Natural killer cell (primary cell): ENCODE measurements at regions not wholly inside any gene's neighbourhood (a gene's known extent, or its start where the extent isn't known, plus 50 kb on each side); places are given as distances from the start of the nearest gene placed in this dataset.
"Not testable (repeated sequence)": the region's sequence is repeated elsewhere in the genome, so short reads cannot be mapped to it uniquely, and the experiment has no call there.

ENCODE experiments used
- ATAC-seq, 3 donors: fragments of 150-1000 bp in 2 of 3; fragments of 200-7000 bp in 1 of 3; cut with Tn5 transposase; 1 replicate in 1 of 3; 2 replicates in 2 of 3; pipeline ENCODE4 v1.10.0; 2021; ENCODE audit warnings: mild to moderate bottlenecking in 2 of 3, moderate library complexity in 2 of 3
- DNase-seq, 2 donors: peaks; one replicate each; pipeline versions ENCODE4 v3.0.0 to v3.0.0-alpha.2; 2013 to 2021; ENCODE audit warnings: mixed read lengths in 1 of 2
- H3K27ac ChIP-seq: one replicate; pipeline ENCODE4 v1.5.1; 2013; ENCODE audit warnings: mild to moderate bottlenecking, low read length
- H3K27me3 ChIP-seq: one replicate; pipeline ENCODE4 v1.6.1; 2013; ENCODE audit warnings: low read length; ENCODE audit not compliant: control insufficient read depth, insufficient read depth
- H3K36me3 ChIP-seq: one replicate; pipeline ENCODE4 v1.6.1; 2013; ENCODE audit warnings: low read length; ENCODE audit not compliant: control insufficient read depth, insufficient read depth
- H3K4me1 ChIP-seq: one replicate; pipeline ENCODE4 v1.6.1; 2013; ENCODE audit warnings: low read length; ENCODE audit not compliant: control insufficient read depth, insufficient read depth
- H3K4me3 ChIP-seq: one replicate; pipeline ENCODE4 v1.5.1; 2013; ENCODE audit warnings: low read length
- H3K9me3 ChIP-seq: one replicate; pipeline ENCODE4 v1.6.1; 2013; ENCODE audit warnings: low read length; ENCODE audit not compliant: control insufficient read depth, insufficient read depth
- H3K27ac Mint-ChIP-seq, 2 donors: one replicate each; pipeline ENCODE4 v1.8.0; 2022; ENCODE audit warnings: mild to moderate bottlenecking in 2 of 2, mixed read lengths in 2 of 2, moderate library complexity in 1 of 2
- H3K27me3 Mint-ChIP-seq, 2 donors: one replicate each; pipeline ENCODE4 v1.8.0; 2022; ENCODE audit warnings: low read depth in 2 of 2, mixed read lengths in 2 of 2
- H3K36me3 Mint-ChIP-seq: one replicate; pipeline ENCODE4 v1.8.0; 2022; ENCODE audit warnings: mixed read lengths
- H3K4me1 Mint-ChIP-seq, 2 donors: one replicate each; pipeline ENCODE4 v1.8.0; 2022; ENCODE audit warnings: mixed read lengths in 2 of 2
- H3K4me3 Mint-ChIP-seq: one replicate; pipeline ENCODE4 v1.8.0; 2022; ENCODE audit warnings: mild to moderate bottlenecking, moderate library complexity, mixed read lengths
- H3K9me3 Mint-ChIP-seq, 2 donors: one replicate each; pipeline ENCODE4 v1.8.0; 2022; ENCODE audit warnings: mixed read lengths in 2 of 2
- CTCF ChIP-seq: fragments of 200-600 bp; IDR thresholded peaks from one replicate; pipeline ENCODE4 v1.8.0; 2022; ENCODE audit warnings: antibody characterized with exemption
- WGBS: methylation state at CpG from one replicate; pipeline ENCODE4 v1.1.7; 2013; ENCODE audit warnings: missing lambda C conversion rate; ENCODE audit not compliant: insufficient coverage; 5-methylcytosine and 5-hydroxymethylcytosine counted together
- intact Hi-C: fragments of 100-400 bp; cut with micrococcal nuclease; formaldehyde crosslinking; loops from one replicate; pipeline ENCODE4 v1.14.2; 2022

GRCh38 chr15:38758043-38758442 is 193.4 kb upstream of the RASGRP1 start:
- H3K4me1 ChIP-seq: no peaks in the 10 kb centered on the region
- ATAC-seq (no peak), DNase-seq (no peak)
- Mint-ChIP-seq H3K27me3 (peaks cover 27 to 60% of the 10 kb centered on the region in 2 donors), H3K9me3 (no peaks in the 10 kb centered on the region), H3K36me3 (no peaks in the 10 kb centered on the region), H3K27ac (no peak overlapping the region), H3K4me3 (no peak overlapping the region), H3K4me1 (no peaks in the 10 kb centered on the region)
- TF ChIP-seq CTCF: no peak
- WGBS: 100% methylated on average over 1 of the region's 1 CpG
- no peaks in the 10 kb centered on the region for H3K36me3 ChIP-seq
- no peaks in the 10 kb centered on the region for H3K27me3 ChIP-seq
- intact Hi-C loops: no loop called here
- no peak overlapping the region for H3K4me3 ChIP-seq
- H3K9me3 ChIP-seq: no peaks in the 10 kb centered on the region
- no peak overlapping the region for H3K27ac ChIP-seq

- DNase-seq: no peak
- Histone ChIP-seq H3K27me3 (no peaks in the 10 kb centered on the region), H3K4me3 (no peak overlapping the region), H3K27ac (no peak overlapping the region), H3K9me3 (no peaks in the 10 kb centered on the region), H3K4me1 (no peaks in the 10 kb centered on the region), H3K36me3 (no peaks in the 10 kb centered on the region)
- Mint-ChIP-seq H3K4me1 (no peaks in the 10 kb centered on the region), H3K4me3 (no peak overlapping the region), H3K36me3 (no peaks in the 10 kb centered on the region), H3K27me3 (peaks cover 10 to 46% of the 10 kb centered on the region in 2 donors), H3K27ac (no peak overlapping the region), H3K9me3 (no peaks in the 10 kb centered on the region)
- TF ChIP-seq CTCF: no peak
- intact Hi-C loops: no loop called here
- WGBS: 93% methylated on average over 2 of the region's 2 CpGs
- no peak for ATAC-seq
Observed at GRCh38 chr15:38761681-38762080, 197.1 kb upstream of the RASGRP1 start.

GRCh38 chr15:38768970-38769369 is 204.4 kb upstream of the RASGRP1 start:
- peaks cover 2% of the 10 kb centered on the region for H3K27me3 ChIP-seq
- no peaks in the 10 kb centered on the region for H3K36me3 ChIP-seq
- no peak for TF ChIP-seq CTCF
- Mint-ChIP-seq H3K27ac (no peak overlapping the region), H3K4me1 (no peaks in the 10 kb centered on the region), H3K9me3 (no peaks in the 10 kb centered on the region), H3K4me3 (no peak overlapping the region), H3K27me3 (peaks cover 12 to 29% of the 10 kb centered on the region in 2 donors), H3K36me3 (no peaks in the 10 kb centered on the region)
- H3K9me3 ChIP-seq: no peaks in the 10 kb centered on the region
- DNase-seq (no peak), ATAC-seq (no peak)
- no peaks in the 10 kb centered on the region for H3K4me1 ChIP-seq
- intact Hi-C loops: no loop called here
- 76% methylated on average over 6 of the region's 6 CpGs for WGBS
- no peak overlapping the region for H3K4me3 ChIP-seq
- H3K27ac ChIP-seq: no peak overlapping the region

- Mint-ChIP-seq H3K4me3 (no peak overlapping the region), H3K4me1 (no peaks in the 10 kb centered on the region), H3K9me3 (no peaks in the 10 kb centered on the region), H3K36me3 (no peaks in the 10 kb centered on the region), H3K27ac (no peak overlapping the region), H3K27me3 (peaks cover 12 to 34% of the 10 kb centered on the region in 2 donors)
- intact Hi-C loops: no loop called here
- Histone ChIP-seq H3K9me3 (no peaks in the 10 kb centered on the region), H3K4me3 (no peak overlapping the region), H3K27me3 (peaks cover 2% of the 10 kb centered on the region), H3K36me3 (no peaks in the 10 kb centered on the region), H3K4me1 (no peaks in the 10 kb centered on the region), H3K27ac (no peak overlapping the region)
- WGBS: 65% methylated on average over 2 of the region's 2 CpGs
- no peak for DNase-seq
- no peak for ATAC-seq
- TF ChIP-seq CTCF: no peak
Observed at GRCh38 chr15:38769492-38769891, 204.9 kb upstream of the RASGRP1 start.

- intact Hi-C loops, H3K4me3 ChIP-seq, H3K9me3 Mint-ChIP-seq, H3K27me3 ChIP-seq, ATAC-seq, H3K27ac Mint-ChIP-seq, H3K4me3 Mint-ChIP-seq, H3K9me3 ChIP-seq, DNase-seq, H3K27ac ChIP-seq, H3K4me1 ChIP-seq, H3K36me3 ChIP-seq, H3K36me3 Mint-ChIP-seq, H3K4me1 Mint-ChIP-seq: not testable (repeated sequence)
- 81% methylated on average over 2 of the region's 2 CpGs for WGBS
- H3K27me3 Mint-ChIP-seq: peaks cover 6 to 51% of the 10 kb centered on the region in 2 donors
Observed at GRCh38 chr15:38774076-38774475, 209.5 kb upstream of the RASGRP1 start.
